ENCODE measurements at regions not wholly inside any gene's neighbourhood (a gene's known extent, or its start where the extent isn't known, plus 50 kb on each side); places are given as distances from the start of the nearest gene placed in this dataset.
"Not testable (repeated sequence)": the region's sequence is repeated elsewhere in the genome, so short reads cannot be mapped to it uniquely, and the experiment has no call there.

- no TSS peak for BruUV-seq (replicated peaks)
- Histone ChIP-seq H3K27me3 (replicated peaks; ENCODE audit: control insufficient read depth, insufficient read depth, low read length) (no peaks in the 10 kb centered on the region), H3K4me3 (ENCODE audit: low read depth, low read length) (no peak overlapping the region), H3K4me1 (no peaks in the 10 kb centered on the region), H3K36me3 (ENCODE audit: control insufficient read depth, insufficient read depth, low read length) (no peaks in the 10 kb centered on the region), H3K9me3 (no peaks in the 10 kb centered on the region)
- DNase-seq: no peak
- no peak overlapping the region for H3K27ac Mint-ChIP-seq (ENCODE audit: unreplicated experiment)
- POLR2A ChIA-PET: no interaction called here
- no peaks in the 10 kb centered on the region for H3K9me3 Mint-ChIP-seq (ENCODE audit: unreplicated experiment)
- H3K4me1 Mint-ChIP-seq (ENCODE audit: low read depth, unreplicated experiment): no peaks in the 10 kb centered on the region
- no peaks in the 10 kb centered on the region for H3K36me3 Mint-ChIP-seq (ENCODE audit: insufficient read depth, unreplicated experiment)
- no peak overlapping the region for H3K4me3 Mint-ChIP-seq (ENCODE audit: unreplicated experiment)
- no peak for TF ChIP-seq CTCF (IDR thresholded peaks at IDR 0.05; ENCODE audit: insufficient read depth in 1 of 2, low read depth in 1 of 2, low read length in 1 of 2, severe bottlenecking in 1 of 2, unreplicated experiment in 1 of 2)
- CTCF ChIA-PET: no interaction called here
- no peaks in the 10 kb centered on the region for H3K27me3 Mint-ChIP-seq (ENCODE audit: insufficient read depth, unreplicated experiment)
- intact Hi-C loops (cut with micrococcal nuclease; ENCODE audit: unreplicated experiment): no loop called here
Observed at GRCh38 chr14:45558183-45558582, 305.2 kb upstream of the MIS18BP1 start.

- Mint-ChIP-seq H3K9me3 (ENCODE audit: unreplicated experiment) (no peaks in the 10 kb centered on the region), H3K4me1 (ENCODE audit: low read depth, unreplicated experiment) (no peaks in the 10 kb centered on the region), H3K27ac (ENCODE audit: unreplicated experiment) (no peak overlapping the region), H3K27me3 (ENCODE audit: insufficient read depth, unreplicated experiment) (peaks cover 9% of the 10 kb centered on the region), H3K36me3 (ENCODE audit: insufficient read depth, unreplicated experiment) (no peaks in the 10 kb centered on the region), H3K4me3 (ENCODE audit: unreplicated experiment) (no peak overlapping the region)
- Histone ChIP-seq H3K36me3 (ENCODE audit: control insufficient read depth, insufficient read depth, low read length) (no peaks in the 10 kb centered on the region), H3K4me1 (no peaks in the 10 kb centered on the region), H3K27me3 (replicated peaks; ENCODE audit: control insufficient read depth, insufficient read depth, low read length) (no peaks in the 10 kb centered on the region), H3K4me3 (ENCODE audit: low read depth, low read length) (no peak overlapping the region), H3K9me3 (no peaks in the 10 kb centered on the region)
- BruUV-seq (replicated peaks): no TSS peak
- DNase-seq: no peak
- POLR2A ChIA-PET: no interaction called here
- CTCF ChIA-PET: no interaction called here
- intact Hi-C loops (cut with micrococcal nuclease; ENCODE audit: unreplicated experiment): no loop called here
- no peak for TF ChIP-seq CTCF (IDR thresholded peaks at IDR 0.05; ENCODE audit: insufficient read depth in 1 of 2, low read depth in 1 of 2, low read length in 1 of 2, severe bottlenecking in 1 of 2, unreplicated experiment in 1 of 2)
Observed at GRCh38 chr14:45553981-45554380, 301.0 kb upstream of the MIS18BP1 start.

GRCh38 chr14:45551240-45551820, 298.3 kb upstream of the MIS18BP1 start:
- H3K9me3 Mint-ChIP-seq (ENCODE audit: unreplicated experiment); CTCF ChIA-PET; H3K4me1 ChIP-seq; BruUV-seq (replicated peaks); H3K36me3 ChIP-seq (ENCODE audit: control insufficient read depth, insufficient read depth, low read length); intact Hi-C loops (cut with micrococcal nuclease; ENCODE audit: unreplicated experiment); H3K27me3 Mint-ChIP-seq (ENCODE audit: insufficient read depth, unreplicated experiment); H3K36me3 Mint-ChIP-seq (ENCODE audit: insufficient read depth, unreplicated experiment); POLR2A ChIA-PET; H3K27ac Mint-ChIP-seq (ENCODE audit: unreplicated experiment); H3K9me3 ChIP-seq; H3K4me1 Mint-ChIP-seq (ENCODE audit: low read depth, unreplicated experiment); H3K27me3 ChIP-seq (replicated peaks; ENCODE audit: control insufficient read depth, insufficient read depth, low read length): not testable (repeated sequence)
- DNase-seq: peak; percentile 20 to 48
- peak overlapping the region; percentile 26 for H3K4me3 ChIP-seq (ENCODE audit: low read depth, low read length)
- H3K4me3 Mint-ChIP-seq (ENCODE audit: unreplicated experiment): peak overlapping the region; percentile 64

- Mint-ChIP-seq H3K9me3 (ENCODE audit: unreplicated experiment) (no peaks in the 10 kb centered on the region), H3K27me3 (ENCODE audit: insufficient read depth, unreplicated experiment) (peaks cover 9% of the 10 kb centered on the region), H3K4me3 (ENCODE audit: unreplicated experiment) (no peak overlapping the region), H3K27ac (ENCODE audit: unreplicated experiment) (no peak overlapping the region), H3K36me3 (ENCODE audit: insufficient read depth, unreplicated experiment) (no peaks in the 10 kb centered on the region), H3K4me1 (ENCODE audit: low read depth, unreplicated experiment) (no peaks in the 10 kb centered on the region)
- DNase-seq: no peak
- Histone ChIP-seq H3K27me3 (replicated peaks; ENCODE audit: control insufficient read depth, insufficient read depth, low read length) (no peaks in the 10 kb centered on the region; the same call in 1 of the 2 replicates), H3K4me3 (ENCODE audit: low read depth, low read length) (no peak overlapping the region), H3K36me3 (ENCODE audit: control insufficient read depth, insufficient read depth, low read length) (no peaks in the 10 kb centered on the region), H3K4me1 (no peaks in the 10 kb centered on the region; the same call in 1 of the 2 replicates), H3K9me3 (no peaks in the 10 kb centered on the region)
- ChIA-PET POLR2A (no interaction called here), CTCF (no interaction called here)
- no TSS peak for BruUV-seq (replicated peaks)
- intact Hi-C loops (cut with micrococcal nuclease; ENCODE audit: unreplicated experiment): loop anchor here (1.0 kb wide), 1 partner anchor 34 kb away; no protein-coding TSS in a partner anchor
- no peak for TF ChIP-seq CTCF (IDR thresholded peaks at IDR 0.05; ENCODE audit: insufficient read depth in 1 of 2, low read depth in 1 of 2, low read length in 1 of 2, severe bottlenecking in 1 of 2, unreplicated experiment in 1 of 2)
Observed at GRCh38 chr14:45531022-45531421, 278.0 kb upstream of the MIS18BP1 start.
